ENCODE measurements at regions not wholly inside any gene's neighbourhood (a gene's known extent, or its start where the extent isn't known, plus 50 kb on each side); places are given as distances from the start of the nearest gene placed in this dataset.

DNA sequence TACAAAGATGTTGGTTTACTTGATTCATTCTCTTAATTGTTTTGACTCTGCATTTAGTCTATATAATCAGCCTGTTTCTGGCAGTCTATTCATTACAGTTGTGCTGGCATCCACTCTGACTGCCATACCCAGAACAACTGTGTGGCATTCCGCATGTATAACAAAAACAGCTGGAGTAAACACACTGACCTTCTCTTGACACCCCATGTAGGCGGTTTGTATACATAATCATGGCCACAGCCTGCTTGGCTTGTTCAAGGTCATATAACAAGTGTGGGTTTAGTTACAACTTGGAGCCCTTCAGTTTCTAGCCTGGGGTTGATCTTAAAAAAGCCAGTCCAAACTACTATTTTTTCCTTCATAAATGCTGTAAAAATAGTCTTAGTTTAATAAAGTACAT lies 70.9 kb downstream of the MBL2 start:
- intact Hi-C loops (cut with DNase I), result no loop called here
- Histone ChIP-seq H3K27ac (no peak overlapping the region), H3K9me3 (no peaks in the 10 kb centered on the region), H3K4me1 (no peaks in the 10 kb centered on the region), H3K36me3 (ENCODE audit: insufficient read depth in 1 of 2, low read depth in 1 of 2) (no peaks in the 10 kb centered on the region), H3K27me3 (ENCODE audit: insufficient read depth in 3 of 3, low read length in 2 of 3) (no peaks in the 10 kb centered on the region), H3K4me3 (no peak overlapping the region)
- TF ChIP-seq, protein P1, sequence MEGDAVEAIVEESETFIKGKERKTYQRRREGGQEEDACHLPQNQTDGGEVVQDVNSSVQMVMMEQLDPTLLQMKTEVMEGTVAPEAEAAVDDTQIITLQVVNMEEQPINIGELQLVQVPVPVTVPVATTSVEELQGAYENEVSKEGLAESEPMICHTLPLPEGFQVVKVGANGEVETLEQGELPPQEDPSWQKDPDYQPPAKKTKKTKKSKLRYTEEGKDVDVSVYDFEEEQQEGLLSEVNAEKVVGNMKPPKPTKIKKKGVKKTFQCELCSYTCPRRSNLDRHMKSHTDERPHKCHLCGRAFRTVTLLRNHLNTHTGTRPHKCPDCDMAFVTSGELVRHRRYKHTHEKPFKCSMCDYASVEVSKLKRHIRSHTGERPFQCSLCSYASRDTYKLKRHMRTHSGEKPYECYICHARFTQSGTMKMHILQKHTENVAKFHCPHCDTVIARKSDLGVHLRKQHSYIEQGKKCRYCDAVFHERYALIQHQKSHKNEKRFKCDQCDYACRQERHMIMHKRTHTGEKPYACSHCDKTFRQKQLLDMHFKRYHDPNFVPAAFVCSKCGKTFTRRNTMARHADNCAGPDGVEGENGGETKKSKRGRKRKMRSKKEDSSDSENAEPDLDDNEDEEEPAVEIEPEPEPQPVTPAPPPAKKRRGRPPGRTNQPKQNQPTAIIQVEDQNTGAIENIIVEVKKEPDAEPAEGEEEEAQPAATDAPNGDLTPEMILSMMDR (IDR thresholded peaks at IDR 0.05), result no peak
- no peak for DNase-seq
- no peak for ATAC-seq
- 20 to 29% (median 24%) methylated on average over 2 of the region's 2 CpGs for WGBS, 3 donors

DNA sequence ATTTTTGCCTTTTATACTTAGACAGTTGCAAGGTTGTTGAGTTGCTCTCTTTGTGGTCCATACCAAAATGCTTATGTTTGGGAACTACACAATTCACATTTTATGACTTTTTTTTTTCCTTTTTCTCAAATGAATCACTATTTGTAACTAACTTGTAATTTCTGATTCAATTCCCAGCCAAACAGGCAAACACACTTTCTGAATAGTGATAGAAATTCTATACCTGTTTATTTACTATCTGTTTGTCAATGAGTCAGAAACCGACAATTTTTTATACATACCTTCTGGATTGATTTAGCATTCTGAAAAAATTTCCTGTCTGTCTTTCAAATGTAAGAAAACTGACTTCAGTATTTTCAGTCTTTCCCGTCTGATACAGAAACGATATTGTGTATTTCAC lies 69.1 kb downstream of the MBL2 start:
- H3K27me3 ChIP-seq (ENCODE audit: insufficient read depth in 3 of 3, low read length in 2 of 3), result no peaks in the 10 kb centered on the region
- intact Hi-C loops (cut with DNase I), result no loop called here
- DNase-seq (no peak), ATAC-seq (no peak)
- no peaks in the 10 kb centered on the region for H3K9me3 ChIP-seq
- TF ChIP-seq, protein P1 (IDR thresholded peaks at IDR 0.05), result no peak
- 67 to 80% (median 72%) methylated on average over 3 of the region's 3 CpGs for WGBS, 3 donors
- no peaks in the 10 kb centered on the region for H3K4me1 ChIP-seq
- no peak overlapping the region for H3K27ac ChIP-seq
- no peak overlapping the region for H3K4me3 ChIP-seq
- H3K36me3 ChIP-seq (ENCODE audit: insufficient read depth in 1 of 2, low read depth in 1 of 2), result no peaks in the 10 kb centered on the region

DNA sequence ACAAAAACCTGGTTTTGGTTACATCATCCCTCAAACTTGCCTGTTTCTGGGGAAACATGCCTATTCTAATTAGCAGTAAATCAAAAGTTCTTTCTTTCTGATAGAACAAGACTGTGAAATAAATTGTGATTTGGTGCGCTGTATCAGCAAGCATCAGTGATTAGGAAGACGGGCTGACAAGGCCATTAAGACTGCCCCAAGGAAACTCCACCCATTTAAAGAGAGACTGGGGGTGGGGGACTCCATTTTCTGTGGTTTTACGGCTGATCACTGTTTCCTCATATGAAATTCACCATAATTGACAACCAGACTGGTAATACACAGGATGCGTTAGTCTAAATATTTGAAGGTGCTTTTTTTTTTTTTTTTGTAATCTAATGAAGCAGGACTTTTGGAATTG lies 68.7 kb downstream of the MBL2 start:
- WGBS, 3 donors, result 35 to 47% (median 36%) methylated on average over 4 of the region's 4 CpGs
- no peak overlapping the region for H3K4me3 ChIP-seq
- intact Hi-C loops (cut with DNase I), result no loop called here
- no peaks in the 10 kb centered on the region for H3K4me1 ChIP-seq
- TF ChIP-seq, protein P1 (IDR thresholded peaks at IDR 0.05), result no peak
- DNase-seq (no peak), ATAC-seq (no peak)
- H3K27ac ChIP-seq, result no peak overlapping the region
- no peaks in the 10 kb centered on the region for H3K27me3 ChIP-seq (ENCODE audit: insufficient read depth in 3 of 3, low read length in 2 of 3)
- no peaks in the 10 kb centered on the region for H3K36me3 ChIP-seq (ENCODE audit: insufficient read depth in 1 of 2, low read depth in 1 of 2)
- no peaks in the 10 kb centered on the region for H3K9me3 ChIP-seq

DNA sequence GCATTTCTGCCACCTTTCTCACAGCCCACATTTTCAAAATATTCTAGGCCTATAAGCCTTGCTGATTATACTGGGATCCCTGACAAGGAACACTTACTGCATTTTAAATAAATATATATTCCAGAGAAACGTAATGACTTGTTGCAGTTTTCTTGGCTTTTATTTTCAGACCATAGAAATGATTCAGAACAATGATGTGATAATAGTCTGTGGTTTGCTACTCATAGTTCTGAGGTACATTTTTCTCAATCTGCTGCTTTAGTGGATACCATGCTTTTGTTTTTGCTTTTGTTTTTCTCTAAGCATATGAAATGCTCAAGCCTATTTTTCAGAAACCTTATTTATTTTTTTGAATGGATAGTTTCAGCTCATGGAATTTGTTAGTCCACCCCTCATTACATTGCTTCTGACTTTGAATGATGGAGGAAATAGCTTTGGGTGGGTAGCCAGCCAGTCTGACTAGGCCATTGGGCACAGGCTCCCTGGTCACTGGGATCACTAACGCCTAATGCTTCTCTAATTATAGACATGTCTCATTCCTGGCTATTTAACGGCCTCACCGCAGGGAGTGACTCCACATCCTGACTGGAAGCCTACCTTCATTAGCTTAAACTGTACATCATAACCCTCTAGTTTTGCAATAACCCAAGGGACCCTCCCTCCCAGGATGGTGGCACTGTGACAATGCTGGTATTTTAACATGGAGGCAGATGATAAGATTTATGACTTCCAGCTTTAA lies 66.1 kb downstream of the MBL2 start:
- Histone ChIP-seq H3K36me3 (ENCODE audit: insufficient read depth in 1 of 2, low read depth in 1 of 2) (no peaks in the 10 kb centered on the region), H3K27me3 (ENCODE audit: insufficient read depth in 3 of 3, low read length in 2 of 3) (no peaks in the 10 kb centered on the region), H3K27ac (no peak overlapping the region), H3K9me3 (no peaks in the 10 kb centered on the region), H3K4me1 (no peaks in the 10 kb centered on the region), H3K4me3 (no peak overlapping the region)
- DNase-seq (no peak), ATAC-seq (no peak)
- intact Hi-C loops (cut with DNase I), result no loop called here
- WGBS, 3 donors, result 72 to 82% (median 79%) methylated on average over 4 of the region's 4 CpGs
- TF ChIP-seq, protein P1 (IDR thresholded peaks at IDR 0.05), result no peak
